ENCODE measurements at regions not wholly inside any gene's neighbourhood (a gene's known extent, or its start where the extent isn't known, plus 50 kb on each side); places are given as distances from the start of the nearest gene placed in this dataset.

DNA sequence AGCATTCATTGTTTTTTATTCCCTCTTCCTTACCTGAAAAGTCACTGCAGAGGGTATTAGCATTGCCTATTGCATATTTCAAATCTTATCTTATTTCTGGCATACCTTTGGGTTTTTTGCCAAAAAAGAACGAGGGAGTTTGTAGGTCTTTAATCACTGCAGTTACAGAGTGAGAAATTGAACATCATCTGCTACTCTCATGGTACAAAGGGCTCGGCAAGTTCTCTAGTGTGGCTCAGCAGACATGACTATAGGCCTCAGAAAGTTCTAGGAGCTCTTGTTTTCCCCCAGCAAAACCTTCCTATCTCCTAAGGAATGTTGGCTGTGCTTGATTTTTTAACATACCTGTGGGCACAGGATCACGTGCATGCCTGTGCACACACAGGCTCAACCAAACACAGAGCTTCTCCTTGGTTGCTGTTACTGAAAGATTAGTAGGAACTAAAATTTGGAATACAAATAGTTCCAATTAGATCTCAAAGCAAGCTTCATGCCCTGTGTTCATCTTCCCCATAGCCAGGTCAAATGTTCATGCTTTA is 69.7 kb downstream of the CCDC185 start:
- Histone ChIP-seq H3K4me2 (ENCODE audit: low read depth, low read length) (no peak overlapping the region), H4K91ac (ENCODE audit: insufficient read depth, low read depth, low read length) (no peak overlapping the region), H4K5ac (ENCODE audit: low read depth, low read length) (no peak overlapping the region), H3K4me1 (ENCODE audit: control insufficient read depth, insufficient read depth, low read length) (no peaks in the 10 kb centered on the region), H2BK20ac (ENCODE audit: low read depth, low read length) (no peak overlapping the region), H3K56ac (ENCODE audit: extremely low read depth, insufficient read depth, low read length) (no peak overlapping the region), H3K23ac (ENCODE audit: low read depth, low read length) (no peak overlapping the region), H3K9ac (ENCODE audit: low read depth, low read length) (no peak overlapping the region), H2AK9ac (replicated peaks; ENCODE audit: low read depth, low read length, poor library complexity) (no peak overlapping the region), H3K18ac (ENCODE audit: low read depth, low read length) (no peak overlapping the region), H2AFZ (replicated peaks; ENCODE audit: low read length, poor library complexity) (no peak overlapping the region), H3K14ac (replicated peaks; ENCODE audit: low read depth, low read length) (no peak overlapping the region), H3K36me3 (ENCODE audit: control insufficient read depth, insufficient read depth, low read length) (no peaks in the 10 kb centered on the region), H3K27ac (ENCODE audit: insufficient read depth, low read length) (no peak overlapping the region), H3K4ac (ENCODE audit: low read depth, low read length) (no peak overlapping the region), H2AK5ac (ENCODE audit: low read depth, low read length) (no peak overlapping the region), H3K27me3 (ENCODE audit: control insufficient read depth, insufficient read depth, low read length) (peaks cover 18% of the 10 kb centered on the region), H3K79me1 (ENCODE audit: low read depth in 1 of 2, low read length in 2 of 2) (no peaks in the 10 kb centered on the region), H2BK15ac (ENCODE audit: low read depth, low read length) (no peak overlapping the region), H3K9me1 (ENCODE audit: insufficient read depth, low read length) (no peaks in the 10 kb centered on the region), H2BK120ac (ENCODE audit: low read depth, low read length) (no peak overlapping the region), H4K8ac (ENCODE audit: low read depth in 2 of 2, low read length in 2 of 2) (no peak overlapping the region), H4K20me1 (ENCODE audit: insufficient read depth, low read length) (no peaks in the 10 kb centered on the region), H2BK5ac (ENCODE audit: low read depth, low read length, poor library complexity, severe bottlenecking) (no peak overlapping the region), H3K9me3 (ENCODE audit: control insufficient read depth, insufficient read depth, low read length) (no peaks in the 10 kb centered on the region), H3K4me3 (ENCODE audit: insufficient read depth, low read depth, low read length) (no peak overlapping the region)
- DNase-seq = no peak
- no CpG with 5 or more reads among the region's 3 CpGs for WGBS, 2 experiments (ENCODE audit: extremely low coverage in 2 of 2, insufficient read length in 1 of 2)
- no peak for ATAC-seq (ENCODE audit: low read depth)
- POLR2A ChIA-PET (ENCODE audit: unreplicated experiment) = no interaction called here
- intact Hi-C loops (cut with micrococcal nuclease) (no loop called here), dilution Hi-C loops (cut with HindIII; ENCODE audit: low sequenced_read_pairs, unreplicated experiment) (no loop called here), in situ Hi-C loops (cut with MboI; ENCODE audit: low sequenced_read_pairs) (no loop called here)
- TF ChIP-seq POLR2A (IDR thresholded peaks at IDR 0.05; ENCODE audit: low read depth, low read length) (no peak), USF2 (IDR thresholded peaks at IDR 0.05; ENCODE audit: low read depth, low read length) (no peak), RAD21 (IDR thresholded peaks at IDR 0.05; ENCODE audit: low read length) (no peak), BHLHE40 (IDR thresholded peaks at IDR 0.05; ENCODE audit: low read depth, low read length) (no peak), CHD1 (IDR thresholded peaks at IDR 0.05; ENCODE audit: low read depth, low read length) (no peak), RCOR1 (IDR thresholded peaks at IDR 0.05; ENCODE audit: insufficient replicate concordance, low read length) (no peak), FOS (IDR thresholded peaks at IDR 0.05; ENCODE audit: low read depth, low read length) (no peak), MAZ (IDR thresholded peaks at IDR 0.05; ENCODE audit: borderline replicate concordance, low read depth, low read length) (no peak)
- TF ChIP-seq, protein P1, sequence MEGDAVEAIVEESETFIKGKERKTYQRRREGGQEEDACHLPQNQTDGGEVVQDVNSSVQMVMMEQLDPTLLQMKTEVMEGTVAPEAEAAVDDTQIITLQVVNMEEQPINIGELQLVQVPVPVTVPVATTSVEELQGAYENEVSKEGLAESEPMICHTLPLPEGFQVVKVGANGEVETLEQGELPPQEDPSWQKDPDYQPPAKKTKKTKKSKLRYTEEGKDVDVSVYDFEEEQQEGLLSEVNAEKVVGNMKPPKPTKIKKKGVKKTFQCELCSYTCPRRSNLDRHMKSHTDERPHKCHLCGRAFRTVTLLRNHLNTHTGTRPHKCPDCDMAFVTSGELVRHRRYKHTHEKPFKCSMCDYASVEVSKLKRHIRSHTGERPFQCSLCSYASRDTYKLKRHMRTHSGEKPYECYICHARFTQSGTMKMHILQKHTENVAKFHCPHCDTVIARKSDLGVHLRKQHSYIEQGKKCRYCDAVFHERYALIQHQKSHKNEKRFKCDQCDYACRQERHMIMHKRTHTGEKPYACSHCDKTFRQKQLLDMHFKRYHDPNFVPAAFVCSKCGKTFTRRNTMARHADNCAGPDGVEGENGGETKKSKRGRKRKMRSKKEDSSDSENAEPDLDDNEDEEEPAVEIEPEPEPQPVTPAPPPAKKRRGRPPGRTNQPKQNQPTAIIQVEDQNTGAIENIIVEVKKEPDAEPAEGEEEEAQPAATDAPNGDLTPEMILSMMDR (conservative IDR thresholded peaks at IDR 0.05; ENCODE audit: low read depth, low read length) = no peak
- no TSS peak for BruUV-seq (replicated peaks)
- CTCF ChIA-PET = interaction anchor here (1.1 kb wide), 1 partner anchor 9 kb away, joined by 8 read pairs; no protein-coding TSS in a partner anchor

Data from IMR-90 (cell line).